Stomach (tissue), 8 donors: ENCODE measurements at regions not wholly inside any gene's neighbourhood (a gene's known extent, or its start where the extent isn't known, plus 50 kb on each side); places are given as distances from the start of the nearest gene placed in this dataset.
"Not testable (repeated sequence)": the region's sequence is repeated elsewhere in the genome, so short reads cannot be mapped to it uniquely, and the experiment has no call there.

Experiments used
- DNase-seq, 2 donors: peaks; one replicate each; pipeline versions ENCODE4 v3.0.0 to v3.0.0-alpha.2; 2013 to 2019
- H3K27ac ChIP-seq, 5 donors: fragments of 200-600 bp in 4 of 5; sonication (generic) in 4 of 5; one replicate each; pipeline ENCODE4 v1.5.1; 2013 to 2019; ENCODE audit warnings: mild to moderate bottlenecking in 1 of 5, moderate library complexity in 1 of 5
- H3K27me3 ChIP-seq, 3 donors: fragments of 200-600 bp; sonication (generic); one replicate each; pipeline ENCODE4 v1.5.1; 2017 to 2019; ENCODE audit warnings: mixed run types in 1 of 3
- H3K36me3 ChIP-seq, 4 donors: fragments of 200-600 bp; sonication (generic); 1 replicate in 3 of 4; 2 replicates in 1 of 4; pipeline ENCODE4 v1.5.1; 2016 to 2019
- H3K4me1 ChIP-seq, 4 donors: fragments of 200-600 bp; sonication (generic); one replicate each; pipeline ENCODE4 v1.5.1; 2016 to 2019
- H3K4me3 ChIP-seq, 4 donors: fragments of 200-600 bp; sonication (generic) in 3 of 4; one replicate each; pipeline ENCODE4 v1.5.1; 2016 to 2019; ENCODE audit warnings: mild to moderate bottlenecking in 1 of 4
- H3K9me3 ChIP-seq, 4 donors: fragments of 200-600 bp; sonication (generic); one replicate each; pipeline ENCODE4 v1.5.1; 2016 to 2019
- EP300 ChIP-seq: sonication (generic); formaldehyde crosslinking; IDR thresholded peaks from one replicate; pipeline ENCODE4 v1.6.1; 2017; ENCODE audit warnings: antibody characterized with exemption
- POLR2A ChIP-seq, 4 donors: fragments of 450-650 bp; IDR thresholded peaks; one replicate each; pipeline ENCODE4 v1.6.1; 2016; ENCODE audit warnings: antibody characterized with exemption in 4 of 4, control low read depth in 2 of 4, mild to moderate bottlenecking in 1 of 4, moderate library complexity in 1 of 4
- POLR2AphosphoS5 ChIP-seq, 3 donors: sonication (generic); formaldehyde crosslinking; IDR thresholded peaks; one replicate each; pipeline ENCODE4 v1.6.1; 2016; ENCODE audit warnings: antibody characterized with exemption in 3 of 3
- WGBS, 5 donors: extraction: QIAGEN DNeasy Blood & Tissue Kit in 3 of 5; methylation state at CpG; one replicate each; pipeline versions ENCODE4 v1.1.5 to v1.1.7; 2013 to 2018; 5-methylcytosine and 5-hydroxymethylcytosine counted together
- intact Hi-C: fragments of 100-400 bp; cut with DNase I; formaldehyde crosslinking; loops from one replicate; pipeline ENCODE4 v1.15.1; 2023; ENCODE audit warnings: low total_unique reads
- TF ChIP-seq, protein P1 (sequence below), 7 experiments: fragments of 450-650 bp in 4 of 7; fragments of 200-600 bp in 3 of 7; sonication (generic) in 3 of 7; IDR thresholded peaks; one replicate each; pipeline ENCODE4 v1.5.1; 2016 to 2019; ENCODE audit warnings: antibody characterized with exemption in 7 of 7, control low read depth in 2 of 7, mild to moderate bottlenecking in 1 of 7
- donor health status: healthy with polysubstance abuse.
- donor health status: Bipolar disorder and iron deficiency.
- donor health status: healthy.

DNA sequence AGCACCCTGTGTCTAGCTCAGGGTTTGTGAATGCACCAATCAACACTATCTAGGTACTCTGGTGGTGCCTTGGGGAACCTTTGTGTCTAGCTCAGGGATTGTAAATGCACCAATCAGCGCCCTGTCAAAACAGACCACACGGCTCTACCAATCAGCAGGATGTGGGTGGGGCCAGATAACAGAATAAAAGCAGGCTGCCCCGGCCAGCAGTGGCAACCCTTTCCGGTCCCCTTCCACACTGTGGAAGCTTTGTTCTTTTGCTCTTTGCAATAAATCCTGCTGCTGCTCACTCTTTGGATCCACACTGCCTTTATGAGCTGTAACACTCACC is 138.4 kb downstream of the RFX6 start:
- H3K4me1 ChIP-seq, DNase-seq, H3K27ac ChIP-seq, H3K4me3 ChIP-seq, H3K36me3 ChIP-seq, intact Hi-C loops, H3K27me3 ChIP-seq: not testable (repeated sequence)
- H3K9me3 ChIP-seq = peaks cover 0 to 16% (median 8%) of the 10 kb centered on the region in 4 donors
- WGBS, 5 donors = 51 to 89% (median 73%) methylated on average over 3 to 4 of the region's 4 CpGs

DNA sequence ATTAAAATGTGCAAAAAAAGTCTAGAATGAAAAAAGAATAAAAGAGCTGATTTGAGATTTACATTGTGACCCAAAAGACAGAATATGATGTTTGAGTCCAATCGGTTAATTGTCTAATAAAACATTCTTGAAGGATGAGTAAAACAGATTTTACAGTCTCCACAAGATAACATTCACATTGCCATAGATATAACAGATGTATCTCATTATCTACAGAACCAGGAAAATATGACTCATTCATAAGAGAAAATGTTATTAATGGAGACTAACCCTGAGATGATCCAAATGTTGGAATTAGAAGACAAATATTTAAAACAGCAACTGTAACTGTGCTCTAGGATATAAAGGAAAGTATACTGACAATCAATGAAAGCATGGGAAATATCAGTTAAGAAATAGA is 141.7 kb downstream of the RFX6 start:
- TF ChIP-seq, protein P1, sequence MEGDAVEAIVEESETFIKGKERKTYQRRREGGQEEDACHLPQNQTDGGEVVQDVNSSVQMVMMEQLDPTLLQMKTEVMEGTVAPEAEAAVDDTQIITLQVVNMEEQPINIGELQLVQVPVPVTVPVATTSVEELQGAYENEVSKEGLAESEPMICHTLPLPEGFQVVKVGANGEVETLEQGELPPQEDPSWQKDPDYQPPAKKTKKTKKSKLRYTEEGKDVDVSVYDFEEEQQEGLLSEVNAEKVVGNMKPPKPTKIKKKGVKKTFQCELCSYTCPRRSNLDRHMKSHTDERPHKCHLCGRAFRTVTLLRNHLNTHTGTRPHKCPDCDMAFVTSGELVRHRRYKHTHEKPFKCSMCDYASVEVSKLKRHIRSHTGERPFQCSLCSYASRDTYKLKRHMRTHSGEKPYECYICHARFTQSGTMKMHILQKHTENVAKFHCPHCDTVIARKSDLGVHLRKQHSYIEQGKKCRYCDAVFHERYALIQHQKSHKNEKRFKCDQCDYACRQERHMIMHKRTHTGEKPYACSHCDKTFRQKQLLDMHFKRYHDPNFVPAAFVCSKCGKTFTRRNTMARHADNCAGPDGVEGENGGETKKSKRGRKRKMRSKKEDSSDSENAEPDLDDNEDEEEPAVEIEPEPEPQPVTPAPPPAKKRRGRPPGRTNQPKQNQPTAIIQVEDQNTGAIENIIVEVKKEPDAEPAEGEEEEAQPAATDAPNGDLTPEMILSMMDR (IDR thresholded peaks at IDR 0.05) = no peak
- TF ChIP-seq POLR2AphosphoS5 (IDR thresholded peaks at IDR 0.05) (no peak), EP300 (no peak), POLR2A (IDR thresholded peaks at IDR 0.05) (no peak)
- no peak overlapping the region for H3K27ac ChIP-seq
- H3K4me1 ChIP-seq = no peaks in the 10 kb centered on the region
- no peaks in the 10 kb centered on the region for H3K36me3 ChIP-seq
- H3K27me3 ChIP-seq = no peaks in the 10 kb centered on the region
- H3K4me3 ChIP-seq = no peak overlapping the region
- H3K9me3 ChIP-seq = peaks cover 0 to 16% (median 8%) of the 10 kb centered on the region in 4 donors
- intact Hi-C loops = no loop called here
- no peak for DNase-seq
- 73 to 90% (median 85%) methylated on average over 1 of the region's 1 CpG for WGBS, 5 donors

DNA sequence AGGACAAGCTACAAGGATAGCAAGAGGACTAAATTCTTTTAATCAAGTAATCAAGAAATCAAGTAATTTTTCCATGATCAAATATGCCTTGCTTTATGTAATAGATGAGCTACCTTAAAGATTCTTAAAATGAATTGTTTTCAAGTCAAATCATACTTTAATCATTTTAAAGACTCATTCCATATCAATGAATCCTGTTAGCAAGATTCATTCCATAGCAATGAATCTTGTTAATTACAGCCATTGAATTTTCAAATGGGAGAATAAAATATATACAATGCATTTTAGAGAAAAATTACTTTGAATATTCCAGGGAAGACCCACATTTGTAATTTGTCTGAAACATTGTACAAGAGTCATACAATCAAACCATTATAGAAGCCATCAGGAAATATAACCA is 145.7 kb downstream of the RFX6 start:
- Histone ChIP-seq H3K27ac (no peak overlapping the region), H3K4me1 (no peaks in the 10 kb centered on the region), H3K27me3 (no peaks in the 10 kb centered on the region), H3K36me3 (no peaks in the 10 kb centered on the region), H3K9me3 (peaks cover 0 to 4% (median 2%) of the 10 kb centered on the region in 4 donors), H3K4me3 (no peak overlapping the region)
- intact Hi-C loops = no loop called here
- TF ChIP-seq, protein P1 (IDR thresholded peaks at IDR 0.05) = no peak
- TF ChIP-seq POLR2A (IDR thresholded peaks at IDR 0.05) (no peak), EP300 (no peak), POLR2AphosphoS5 (IDR thresholded peaks at IDR 0.05) (no peak)
- no peak for DNase-seq

DNA sequence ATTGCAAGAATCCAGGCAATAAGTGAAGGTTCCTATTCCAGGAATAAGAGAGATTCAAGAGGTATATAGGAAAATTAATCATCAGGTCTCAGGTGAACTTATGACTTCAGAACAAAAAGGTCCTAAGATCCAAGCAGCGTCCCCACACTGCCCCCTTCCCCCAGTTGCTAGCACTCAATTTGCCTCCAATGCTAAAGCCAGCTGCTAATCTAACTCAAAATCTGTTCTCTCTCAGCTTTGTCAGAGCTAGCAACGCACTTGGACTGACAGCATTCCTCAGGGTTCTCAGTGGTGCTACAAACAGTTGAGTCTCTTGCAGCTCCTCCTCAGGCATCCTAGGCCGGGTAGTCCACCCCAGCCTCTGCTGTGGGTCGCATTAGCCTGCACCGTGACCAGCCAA is 148.3 kb downstream of the RFX6 start:
- no peak for DNase-seq
- TF ChIP-seq POLR2AphosphoS5 (IDR thresholded peaks at IDR 0.05) = no peak
- TF ChIP-seq, protein P1 (IDR thresholded peaks at IDR 0.05) = no peak
- TF ChIP-seq EP300 = no peak
- TF ChIP-seq POLR2A (IDR thresholded peaks at IDR 0.05) = no peak
- 51 to 65% (median 63%) methylated on average over 5 of the region's 5 CpGs for WGBS, 5 donors

DNA sequence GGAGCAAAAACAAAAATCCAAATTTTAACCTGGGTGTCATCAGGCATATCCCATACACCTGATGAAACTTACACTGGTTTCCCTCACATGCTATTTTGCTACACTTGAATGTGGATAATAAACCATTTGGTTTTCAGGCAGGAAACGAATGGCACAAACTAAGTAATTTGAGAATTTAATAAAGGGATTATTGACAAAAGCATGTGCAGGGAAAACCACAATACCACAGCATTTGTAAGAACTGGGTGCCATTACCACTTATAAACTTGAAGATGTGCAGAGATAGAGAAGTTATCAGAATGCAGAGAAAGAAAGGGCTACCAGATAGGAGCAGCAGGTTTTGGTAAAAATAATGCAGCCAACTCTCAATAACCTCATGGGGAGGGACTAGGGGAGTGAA is 151.2 kb downstream of the RFX6 start:
- 54 to 77% (median 65%) methylated on average over 1 of the region's 1 CpG for WGBS, 5 donors
- no peak for DNase-seq
- Histone ChIP-seq H3K27me3 (no peaks in the 10 kb centered on the region), H3K4me1 (no peaks in the 10 kb centered on the region), H3K27ac (no peak overlapping the region), H3K9me3 (no peaks in the 10 kb centered on the region), H3K4me3 (no peak overlapping the region), H3K36me3 (no peaks in the 10 kb centered on the region)
- intact Hi-C loops = no loop called here
- TF ChIP-seq EP300 (no peak), POLR2A (IDR thresholded peaks at IDR 0.05) (no peak), POLR2AphosphoS5 (IDR thresholded peaks at IDR 0.05) (no peak)
- TF ChIP-seq, protein P1 (IDR thresholded peaks at IDR 0.05) = no peak

More for the DNA sequence above, 148.3 kb downstream of the RFX6 start:
- H3K9me3 ChIP-seq = no peaks in the 10 kb centered on the region
- H3K27ac ChIP-seq = no peak overlapping the region
- H3K36me3 ChIP-seq = no peaks in the 10 kb centered on the region
- intact Hi-C loops = no loop called here
- H3K4me3 ChIP-seq = no peak overlapping the region
- no peaks in the 10 kb centered on the region for H3K27me3 ChIP-seq
- no peaks in the 10 kb centered on the region for H3K4me1 ChIP-seq
